B cell (primary cell): ENCODE measurements at regions not wholly inside any gene's neighbourhood (a gene's known extent, or its start where the extent isn't known, plus 50 kb on each side); places are given as distances from the start of the nearest gene placed in this dataset.

Experiments
- CTCF ChIP-seq: fragments of 200-600 bp; IDR thresholded peaks from one replicate; pipeline ENCODE4 v1.8.0; 2022; ENCODE audit warnings: antibody characterized with exemption, mild to moderate bottlenecking
- EZH2 ChIP-seq: IDR thresholded peaks from 2 replicates; pipeline ENCODE4 v1.6.1; 2012; ENCODE audit warnings: borderline replicate concordance, low read depth, mild to moderate bottlenecking, moderate library complexity, low read length; ENCODE audit not compliant: insufficient read depth, poor library complexity, severe bottlenecking

DNA sequence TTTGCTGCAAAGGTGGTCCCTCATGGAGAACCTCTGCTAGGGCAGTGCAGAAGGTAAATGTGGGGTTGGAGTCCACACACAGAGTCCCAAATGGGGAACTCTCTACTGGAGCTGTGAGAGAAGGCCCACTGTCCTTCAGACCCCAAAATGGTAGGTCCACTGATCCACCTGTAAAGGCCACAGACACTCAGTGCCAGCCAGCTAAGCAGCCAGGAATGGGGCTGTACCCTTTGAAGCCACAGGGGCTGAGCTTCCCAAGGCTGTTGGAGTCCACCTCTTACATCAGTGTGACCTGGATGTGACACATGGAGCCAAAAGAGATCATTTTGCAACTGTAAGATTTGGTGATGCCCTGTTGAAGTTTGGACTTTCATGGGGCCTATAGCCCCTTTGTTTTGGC, 252.4 kb upstream of the GULP1 start:
- no peak for TF ChIP-seq EZH2
- no peak for TF ChIP-seq CTCF
